Lower leg skin (tissue), 3 donors: ENCODE measurements at regions not wholly inside any gene's neighbourhood (a gene's known extent, or its start where the extent isn't known, plus 50 kb on each side); places are given as distances from the start of the nearest gene placed in this dataset.

ENCODE experiments used
- CTCF ChIP-seq, 3 donors: fragments of 450-650 bp; IDR thresholded peaks; one replicate each; pipeline ENCODE4 v1.5.1; 2016; ENCODE audit warnings: antibody characterized with exemption in 3 of 3, mild to moderate bottlenecking in 3 of 3, moderate library complexity in 2 of 3
- POLR2A ChIP-seq, 2 donors: fragments of 450-650 bp; IDR thresholded peaks; one replicate each; pipeline ENCODE4 v1.6.1; 2016 to 2017; ENCODE audit warnings: antibody characterized with exemption in 2 of 2, mild to moderate bottlenecking in 1 of 2, moderate library complexity in 1 of 2

- TF ChIP-seq CTCF (IDR thresholded peaks at IDR 0.05): no peak
- TF ChIP-seq POLR2A (IDR thresholded peaks at IDR 0.05): no peak
These were observed 1278.0 kb upstream of the GBE1 start for GRCh38 chr3:83039422-83039821.
